ENCODE measurements at regions not wholly inside any gene's neighbourhood (a gene's known extent, or its start where the extent isn't known, plus 50 kb on each side); places are given as distances from the start of the nearest gene placed in this dataset.

GRCh38 chr2:146246002-146246735 lies 1598.7 kb upstream of the ACVR2A start:
- CTCF ChIA-PET, result no interaction called here
- no peak for ATAC-seq

DNA sequence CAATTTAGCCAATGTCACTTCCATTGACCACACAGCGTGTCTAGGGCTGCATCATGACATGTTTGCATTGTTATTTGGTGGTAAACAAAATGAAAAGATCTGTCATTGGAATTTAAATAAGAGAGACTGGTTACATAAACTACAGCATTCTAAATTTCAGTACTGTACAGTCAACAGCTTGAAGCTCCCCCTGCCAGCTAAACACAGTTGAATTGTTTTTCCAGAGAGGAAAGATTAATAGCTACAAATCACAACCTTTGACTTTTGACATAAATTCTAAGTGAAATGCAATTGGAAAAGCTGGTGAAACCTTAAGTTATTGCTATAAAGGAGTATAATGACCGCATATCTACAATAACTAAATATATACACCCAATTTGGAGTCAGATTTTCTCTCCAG lies 1600.0 kb upstream of the ACVR2A start:
- Histone ChIP-seq H3K36me3 (ENCODE audit: control insufficient read depth, insufficient read depth, low read length) (no peaks in the 10 kb centered on the region), H3K9me3 (ENCODE audit: control insufficient read depth, insufficient read depth, low read depth, low read length) (no peaks in the 10 kb centered on the region; the same call in 1 of the 2 replicates), H3K4me1 (ENCODE audit: control insufficient read depth, insufficient read depth, low read length) (no peaks in the 10 kb centered on the region), H3K27ac (ENCODE audit: low read length) (no peak overlapping the region), H3K27me3 (ENCODE audit: control insufficient read depth, insufficient read depth, low read length) (no peaks in the 10 kb centered on the region), H3K4me3 (ENCODE audit: low read depth in 2 of 2, low read length in 2 of 2) (no peak overlapping the region)
- ATAC-seq (no peak), DNase-seq (ENCODE audit: low read depth, low spot score) (no peak)
- TF ChIP-seq TCF7L2 (IDR thresholded peaks at IDR 0.05; ENCODE audit: low read depth, low read length), result no peak
- TF ChIP-seq POLR2AphosphoS5 (IDR thresholded peaks at IDR 0.05; ENCODE audit: low read depth, low read length), result no peak
- TF ChIP-seq, protein P1, sequence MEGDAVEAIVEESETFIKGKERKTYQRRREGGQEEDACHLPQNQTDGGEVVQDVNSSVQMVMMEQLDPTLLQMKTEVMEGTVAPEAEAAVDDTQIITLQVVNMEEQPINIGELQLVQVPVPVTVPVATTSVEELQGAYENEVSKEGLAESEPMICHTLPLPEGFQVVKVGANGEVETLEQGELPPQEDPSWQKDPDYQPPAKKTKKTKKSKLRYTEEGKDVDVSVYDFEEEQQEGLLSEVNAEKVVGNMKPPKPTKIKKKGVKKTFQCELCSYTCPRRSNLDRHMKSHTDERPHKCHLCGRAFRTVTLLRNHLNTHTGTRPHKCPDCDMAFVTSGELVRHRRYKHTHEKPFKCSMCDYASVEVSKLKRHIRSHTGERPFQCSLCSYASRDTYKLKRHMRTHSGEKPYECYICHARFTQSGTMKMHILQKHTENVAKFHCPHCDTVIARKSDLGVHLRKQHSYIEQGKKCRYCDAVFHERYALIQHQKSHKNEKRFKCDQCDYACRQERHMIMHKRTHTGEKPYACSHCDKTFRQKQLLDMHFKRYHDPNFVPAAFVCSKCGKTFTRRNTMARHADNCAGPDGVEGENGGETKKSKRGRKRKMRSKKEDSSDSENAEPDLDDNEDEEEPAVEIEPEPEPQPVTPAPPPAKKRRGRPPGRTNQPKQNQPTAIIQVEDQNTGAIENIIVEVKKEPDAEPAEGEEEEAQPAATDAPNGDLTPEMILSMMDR (IDR thresholded peaks at IDR 0.05), result no peak
- TF ChIP-seq REST (IDR thresholded peaks at IDR 0.05; ENCODE audit: insufficient read depth in 1 of 2, low read depth in 2 of 2, low read length in 1 of 2), result no peak
- no peak for TF ChIP-seq SIN3A (IDR thresholded peaks at IDR 0.05; ENCODE audit: borderline replicate concordance, insufficient read depth, low read depth, low read length)
- intact Hi-C loops (cut with micrococcal nuclease; ENCODE audit: unreplicated experiment), result no loop called here
- BruUV-seq (replicated peaks), result no TSS peak
- ChIA-PET CTCF (no interaction called here), POLR2A (no interaction called here)
- in situ Hi-C loops (cut with HindIII; ENCODE audit: low pct_unique_long_range_greater_than_20kb, low sequenced_read_pairs), result no loop called here

More at GRCh38 chr2:146246002-146246735, 1598.7 kb upstream of the ACVR2A start:
- no TSS peak for BruUV-seq (replicated peaks)
- Histone ChIP-seq H3K27ac (ENCODE audit: low read length) (no peak overlapping the region), H3K4me1 (ENCODE audit: control insufficient read depth, insufficient read depth, low read length) (no peaks in the 10 kb centered on the region), H3K4me3 (ENCODE audit: low read depth in 2 of 2, low read length in 2 of 2) (no peak overlapping the region), H3K36me3 (ENCODE audit: control insufficient read depth, insufficient read depth, low read length) (no peaks in the 10 kb centered on the region), H3K27me3 (ENCODE audit: control insufficient read depth, insufficient read depth, low read length) (no peaks in the 10 kb centered on the region), H3K9me3 (ENCODE audit: control insufficient read depth, insufficient read depth, low read depth, low read length) (no peaks in the 10 kb centered on the region)
- no peak for DNase-seq (ENCODE audit: low read depth, low spot score)
- POLR2A ChIA-PET, result no interaction called here
- TF ChIP-seq, protein P1 (IDR thresholded peaks at IDR 0.05), result no peak
- TF ChIP-seq SIN3A (IDR thresholded peaks at IDR 0.05; ENCODE audit: borderline replicate concordance, insufficient read depth, low read depth, low read length), result no peak
- TF ChIP-seq REST (IDR thresholded peaks at IDR 0.05; ENCODE audit: insufficient read depth in 1 of 2, low read depth in 2 of 2, low read length in 1 of 2), result no peak
- no peak for TF ChIP-seq POLR2AphosphoS5 (IDR thresholded peaks at IDR 0.05; ENCODE audit: low read depth, low read length)
- no peak for TF ChIP-seq TCF7L2 (IDR thresholded peaks at IDR 0.05; ENCODE audit: low read depth, low read length)
- intact Hi-C loops (cut with micrococcal nuclease; ENCODE audit: unreplicated experiment) (no loop called here), in situ Hi-C loops (cut with HindIII; ENCODE audit: low pct_unique_long_range_greater_than_20kb, low sequenced_read_pairs) (no loop called here)
